Thyroid gland (tissue), 4 donors: ENCODE measurements at regions not wholly inside any gene's neighbourhood (a gene's known extent, or its start where the extent isn't known, plus 50 kb on each side); places are given as distances from the start of the nearest gene placed in this dataset.

ENCODE experiments used
- POLR2A ChIP-seq, 2 donors: fragments of 450-650 bp; IDR thresholded peaks; one replicate each; pipeline ENCODE4 v1.6.1; 2017; ENCODE audit warnings: antibody characterized with exemption in 2 of 2, mild to moderate bottlenecking in 2 of 2, moderate library complexity in 1 of 2
- TF ChIP-seq, protein P1 (sequence below), 6 experiments: fragments of 200-600 bp in 3 of 6; fragments of 450-650 bp in 3 of 6; sonication (generic) in 3 of 6; IDR thresholded peaks; one replicate each; pipeline ENCODE4 v1.5.1; 2016 to 2019; ENCODE audit warnings: antibody characterized with exemption in 6 of 6, mild to moderate bottlenecking in 2 of 6, inconsistent platforms in 1 of 6, moderate library complexity in 1 of 6

DNA sequence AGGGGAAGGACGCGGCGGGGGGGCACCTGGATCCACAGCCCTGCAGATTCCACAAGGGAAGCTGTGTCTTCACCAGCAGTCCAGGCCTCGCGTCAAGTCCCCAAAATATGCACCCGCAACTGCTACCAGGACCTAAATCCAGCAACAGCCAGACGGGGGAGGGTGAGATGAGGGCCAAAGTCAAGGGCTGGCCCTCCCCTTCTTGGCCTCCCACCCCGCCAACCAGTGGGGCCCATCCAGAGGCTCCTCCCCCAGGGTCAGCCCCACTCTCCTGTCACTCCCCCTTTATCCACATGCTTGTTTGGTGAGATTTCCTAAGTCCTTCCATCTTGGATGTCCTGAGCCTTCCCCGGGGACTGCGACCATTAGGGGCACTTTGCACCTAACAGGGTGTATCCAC is 138.7 kb downstream of the ENGASE start:
- TF ChIP-seq, protein P1, sequence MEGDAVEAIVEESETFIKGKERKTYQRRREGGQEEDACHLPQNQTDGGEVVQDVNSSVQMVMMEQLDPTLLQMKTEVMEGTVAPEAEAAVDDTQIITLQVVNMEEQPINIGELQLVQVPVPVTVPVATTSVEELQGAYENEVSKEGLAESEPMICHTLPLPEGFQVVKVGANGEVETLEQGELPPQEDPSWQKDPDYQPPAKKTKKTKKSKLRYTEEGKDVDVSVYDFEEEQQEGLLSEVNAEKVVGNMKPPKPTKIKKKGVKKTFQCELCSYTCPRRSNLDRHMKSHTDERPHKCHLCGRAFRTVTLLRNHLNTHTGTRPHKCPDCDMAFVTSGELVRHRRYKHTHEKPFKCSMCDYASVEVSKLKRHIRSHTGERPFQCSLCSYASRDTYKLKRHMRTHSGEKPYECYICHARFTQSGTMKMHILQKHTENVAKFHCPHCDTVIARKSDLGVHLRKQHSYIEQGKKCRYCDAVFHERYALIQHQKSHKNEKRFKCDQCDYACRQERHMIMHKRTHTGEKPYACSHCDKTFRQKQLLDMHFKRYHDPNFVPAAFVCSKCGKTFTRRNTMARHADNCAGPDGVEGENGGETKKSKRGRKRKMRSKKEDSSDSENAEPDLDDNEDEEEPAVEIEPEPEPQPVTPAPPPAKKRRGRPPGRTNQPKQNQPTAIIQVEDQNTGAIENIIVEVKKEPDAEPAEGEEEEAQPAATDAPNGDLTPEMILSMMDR (IDR thresholded peaks at IDR 0.05), result no peak
- TF ChIP-seq POLR2A (IDR thresholded peaks at IDR 0.05), result no peak
